Lower lobe of right lung (tissue), 2 donors: ENCODE measurements at regions not wholly inside any gene's neighbourhood (a gene's known extent, or its start where the extent isn't known, plus 50 kb on each side); places are given as distances from the start of the nearest gene placed in this dataset.

Experiments
- ATAC-seq, 2 donors: fragments of 200-7000 bp; cut with Tn5 transposase; one replicate each; pipeline ENCODE4 v1.9.1; 2020 to 2022; ENCODE audit warnings: mild to moderate bottlenecking in 2 of 2, moderate library complexity in 2 of 2
- DNase-seq: peaks from one replicate; pipeline ENCODE4 v3.0.0-alpha.2; 2020
- H3K27ac ChIP-seq: fragments of 200-600 bp; one replicate; pipeline ENCODE4 v1.8.0; 2022
- H3K27me3 ChIP-seq: fragments of 200-600 bp; one replicate; pipeline ENCODE4 v1.8.0; 2022; ENCODE audit warnings: low read depth
- H3K36me3 ChIP-seq: fragments of 200-600 bp; one replicate; pipeline ENCODE4 v1.8.0; 2022; ENCODE audit warnings: mild to moderate bottlenecking
- H3K4me1 ChIP-seq: fragments of 200-600 bp; one replicate; pipeline ENCODE4 v1.8.0; 2022
- H3K4me3 ChIP-seq: fragments of 200-600 bp; one replicate; pipeline ENCODE4 v1.8.0; 2022; ENCODE audit warnings: mild to moderate bottlenecking
- H3K9me3 ChIP-seq: fragments of 200-600 bp; one replicate; pipeline ENCODE4 v1.8.0; 2022
- intact Hi-C: fragments of 100-400 bp; cut with DNase I; formaldehyde crosslinking; loops from one replicate; pipeline ENCODE4 v1.11.0; 2022
- TF ChIP-seq, protein P1 (sequence below): fragments of 200-600 bp; IDR thresholded peaks from one replicate; pipeline ENCODE4 v1.8.0; 2022; ENCODE audit warnings: antibody characterized with exemption, mild to moderate bottlenecking
- donor health status: DM: no; HTN: yes; CAD: no; lungs with severe emphysema.

DNA sequence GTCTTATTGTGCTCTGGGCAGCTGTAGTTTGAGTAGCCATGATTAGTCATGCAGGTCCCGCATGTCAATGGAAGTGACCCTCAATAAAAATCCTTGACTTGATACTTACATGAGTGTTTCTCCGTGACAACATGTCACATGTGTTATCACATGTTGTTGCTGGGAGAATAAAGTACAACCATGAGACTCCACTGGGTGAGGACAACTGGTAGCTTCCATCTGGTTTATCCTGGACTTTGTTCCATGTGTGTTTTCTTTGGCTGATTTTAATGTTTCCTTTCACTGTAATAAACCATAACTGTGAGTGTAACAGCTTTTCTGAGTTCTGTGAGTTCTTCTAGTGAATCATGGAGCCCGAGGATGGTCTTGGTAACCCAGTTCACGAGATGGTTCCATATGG, 63.1 kb upstream of the NDN start:
- Histone ChIP-seq H3K9me3 (no peaks in the 10 kb centered on the region), H3K27me3 (no peaks in the 10 kb centered on the region), H3K27ac (no peak overlapping the region), H3K4me3 (no peak overlapping the region), H3K4me1 (no peaks in the 10 kb centered on the region), H3K36me3 (no peaks in the 10 kb centered on the region)
- DNase-seq: no peak
- TF ChIP-seq, protein P1, sequence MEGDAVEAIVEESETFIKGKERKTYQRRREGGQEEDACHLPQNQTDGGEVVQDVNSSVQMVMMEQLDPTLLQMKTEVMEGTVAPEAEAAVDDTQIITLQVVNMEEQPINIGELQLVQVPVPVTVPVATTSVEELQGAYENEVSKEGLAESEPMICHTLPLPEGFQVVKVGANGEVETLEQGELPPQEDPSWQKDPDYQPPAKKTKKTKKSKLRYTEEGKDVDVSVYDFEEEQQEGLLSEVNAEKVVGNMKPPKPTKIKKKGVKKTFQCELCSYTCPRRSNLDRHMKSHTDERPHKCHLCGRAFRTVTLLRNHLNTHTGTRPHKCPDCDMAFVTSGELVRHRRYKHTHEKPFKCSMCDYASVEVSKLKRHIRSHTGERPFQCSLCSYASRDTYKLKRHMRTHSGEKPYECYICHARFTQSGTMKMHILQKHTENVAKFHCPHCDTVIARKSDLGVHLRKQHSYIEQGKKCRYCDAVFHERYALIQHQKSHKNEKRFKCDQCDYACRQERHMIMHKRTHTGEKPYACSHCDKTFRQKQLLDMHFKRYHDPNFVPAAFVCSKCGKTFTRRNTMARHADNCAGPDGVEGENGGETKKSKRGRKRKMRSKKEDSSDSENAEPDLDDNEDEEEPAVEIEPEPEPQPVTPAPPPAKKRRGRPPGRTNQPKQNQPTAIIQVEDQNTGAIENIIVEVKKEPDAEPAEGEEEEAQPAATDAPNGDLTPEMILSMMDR: no peak
- intact Hi-C loops: no loop called here
- no peak for ATAC-seq

DNA sequence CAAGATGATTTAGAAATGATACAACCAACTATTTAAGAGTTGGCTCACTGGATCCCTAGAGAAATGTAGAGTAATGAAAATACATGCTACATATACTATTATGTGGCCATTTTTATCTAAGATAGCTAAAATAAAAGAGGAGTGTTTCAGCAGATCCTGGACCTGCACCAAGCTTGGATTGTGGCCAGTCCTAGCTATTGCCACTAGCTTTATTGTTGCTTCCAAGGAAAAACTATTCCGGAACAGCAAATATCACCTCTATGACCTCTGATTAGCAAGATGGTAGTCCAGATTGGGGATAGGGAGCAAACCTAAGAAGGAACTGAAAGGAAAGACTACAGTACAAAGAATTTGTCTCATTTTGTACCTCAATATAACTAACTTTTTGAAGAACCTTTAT, 63.7 kb upstream of the NDN start:
- intact Hi-C loops: no loop called here
- no peak for ATAC-seq

DNA sequence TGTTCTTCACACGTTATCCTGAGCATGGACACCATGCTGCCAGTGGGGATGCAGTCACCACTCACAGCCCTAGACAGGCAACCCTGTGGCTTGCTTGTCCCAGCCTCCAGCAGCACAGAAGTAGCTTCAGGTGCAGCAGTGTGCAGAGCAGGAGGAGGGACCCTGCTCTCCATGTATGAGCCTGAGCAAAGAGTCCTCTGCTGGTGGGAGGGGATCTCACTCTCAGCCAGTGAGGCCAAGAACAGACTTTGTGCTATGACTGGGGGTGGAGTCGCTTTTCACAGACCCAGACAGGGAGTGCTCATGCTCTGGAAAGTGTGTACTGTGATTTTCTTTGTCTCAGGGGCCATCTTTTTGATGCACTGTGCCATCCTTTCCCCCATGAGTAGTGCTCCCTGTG, 66.1 kb upstream of the NDN start:
- Histone ChIP-seq H3K36me3 (no peaks in the 10 kb centered on the region), H3K4me3 (no peak overlapping the region), H3K9me3 (no peaks in the 10 kb centered on the region), H3K4me1 (no peaks in the 10 kb centered on the region), H3K27me3 (no peaks in the 10 kb centered on the region), H3K27ac (no peak overlapping the region)
- TF ChIP-seq, protein P1: no peak
- intact Hi-C loops: no loop called here
- ATAC-seq (no peak), DNase-seq (no peak)

More for the DNA sequence above, 63.7 kb upstream of the NDN start:
- H3K4me1 ChIP-seq: no peaks in the 10 kb centered on the region
- TF ChIP-seq, protein P1: no peak
- H3K4me3 ChIP-seq: no peak overlapping the region
- DNase-seq: no peak
- no peaks in the 10 kb centered on the region for H3K9me3 ChIP-seq
- H3K36me3 ChIP-seq: no peaks in the 10 kb centered on the region
- no peaks in the 10 kb centered on the region for H3K27me3 ChIP-seq
- no peak overlapping the region for H3K27ac ChIP-seq

DNA sequence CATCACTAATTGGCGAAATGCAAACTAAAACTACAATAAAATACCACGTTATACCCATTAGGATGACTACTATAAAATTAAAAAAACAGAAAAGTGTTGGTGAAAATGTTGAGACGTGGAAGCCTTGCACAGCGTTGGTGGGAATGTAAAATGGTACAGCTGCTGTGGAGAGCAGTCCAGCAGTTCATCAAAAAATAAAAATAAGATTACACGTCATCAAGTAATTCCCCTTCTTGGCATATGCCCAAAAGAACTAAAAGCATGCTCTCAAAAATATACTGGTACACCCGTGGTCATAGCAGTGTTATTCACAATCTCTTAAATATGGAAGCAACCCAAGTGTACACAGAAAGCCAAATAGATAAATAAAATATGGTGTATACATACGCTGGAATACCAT, 71.8 kb upstream of the NDN start:
- Histone ChIP-seq H3K27ac (no peak overlapping the region), H3K4me3 (no peak overlapping the region), H3K9me3 (no peaks in the 10 kb centered on the region), H3K4me1 (no peaks in the 10 kb centered on the region), H3K27me3 (no peaks in the 10 kb centered on the region), H3K36me3 (no peaks in the 10 kb centered on the region)
- TF ChIP-seq, protein P1: no peak
- ATAC-seq (no peak), DNase-seq (no peak)
- intact Hi-C loops: no loop called here

DNA sequence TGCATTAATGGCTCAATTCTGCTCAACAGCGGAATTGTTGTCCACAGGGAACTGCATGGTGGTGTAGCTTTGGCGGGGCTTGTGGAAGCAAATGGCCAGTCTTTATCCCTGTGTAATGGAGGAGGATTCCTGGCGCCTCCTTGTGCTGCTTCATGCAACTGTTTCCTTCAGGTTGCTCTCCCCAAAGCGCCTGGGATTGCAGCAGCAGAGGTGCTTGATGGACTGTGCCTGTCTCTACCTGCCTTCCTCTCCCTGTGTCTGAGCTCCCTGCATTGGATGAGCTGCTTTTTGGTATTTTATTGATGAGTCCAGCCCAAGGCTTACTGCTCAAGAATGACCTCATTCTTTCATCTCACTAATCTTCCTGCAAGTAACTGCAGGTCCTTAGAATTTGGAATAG, 72.9 kb upstream of the NDN start:
- no peaks in the 10 kb centered on the region for H3K9me3 ChIP-seq
- no peaks in the 10 kb centered on the region for H3K36me3 ChIP-seq
- no peak overlapping the region for H3K27ac ChIP-seq
- no peak overlapping the region for H3K4me3 ChIP-seq
- DNase-seq (no peak), ATAC-seq (no peak)
- H3K4me1 ChIP-seq: no peaks in the 10 kb centered on the region
- TF ChIP-seq, protein P1: no peak
- intact Hi-C loops: no loop called here
- no peaks in the 10 kb centered on the region for H3K27me3 ChIP-seq

DNA sequence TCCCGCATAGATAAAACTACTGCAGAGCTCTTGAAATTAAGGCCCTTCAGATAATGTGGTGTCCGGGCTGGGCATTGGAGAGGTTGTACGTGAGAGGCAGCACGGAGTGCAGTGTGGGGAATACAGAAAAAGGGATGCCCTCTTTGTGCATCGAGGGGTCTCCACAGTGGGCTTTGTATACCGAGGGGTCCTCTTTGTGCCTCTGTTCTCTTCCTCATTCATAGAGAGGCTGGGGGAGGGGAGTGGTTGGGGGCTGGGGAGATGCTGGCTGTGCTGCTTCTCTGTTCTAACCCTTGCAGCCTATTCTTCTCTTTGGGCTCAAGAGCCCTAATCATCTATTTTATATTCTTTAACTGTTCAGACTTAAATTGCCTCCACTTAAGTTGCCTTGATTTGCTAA, 74.3 kb upstream of the NDN start:
- Histone ChIP-seq H3K4me1 (no peaks in the 10 kb centered on the region), H3K27ac (no peak overlapping the region), H3K36me3 (no peaks in the 10 kb centered on the region), H3K9me3 (no peaks in the 10 kb centered on the region), H3K4me3 (no peak overlapping the region), H3K27me3 (no peaks in the 10 kb centered on the region)
- DNase-seq (no peak), ATAC-seq (no peak)
- TF ChIP-seq, protein P1: no peak
- intact Hi-C loops: no loop called here
